ENCODE measurements at regions not wholly inside any gene's neighbourhood (a gene's known extent, or its start where the extent isn't known, plus 50 kb on each side); places are given as distances from the start of the nearest gene placed in this dataset.

DNA sequence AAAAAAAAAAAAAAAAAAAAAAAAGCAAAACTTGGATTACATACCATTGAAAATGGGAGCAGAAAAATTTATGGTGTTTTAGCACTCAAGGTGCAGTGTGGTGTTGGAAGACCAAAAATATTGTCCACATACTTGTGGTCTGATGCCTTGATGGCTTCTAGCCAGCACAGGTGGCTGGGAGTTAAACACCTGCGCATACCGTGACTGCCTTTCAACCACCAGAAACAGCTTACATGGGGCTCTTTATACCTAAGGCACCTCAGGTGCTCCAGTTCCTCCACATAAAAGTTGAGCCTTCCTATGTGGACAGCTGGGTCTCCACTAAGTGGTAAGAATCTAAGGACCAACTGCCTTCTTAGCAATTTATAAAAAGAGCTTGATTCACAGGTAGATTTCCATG lies 802.6 kb upstream of the CELF4 start:
- TF ChIP-seq POLR2A (IDR thresholded peaks at IDR 0.05): no peak
- TF ChIP-seq, protein P1, sequence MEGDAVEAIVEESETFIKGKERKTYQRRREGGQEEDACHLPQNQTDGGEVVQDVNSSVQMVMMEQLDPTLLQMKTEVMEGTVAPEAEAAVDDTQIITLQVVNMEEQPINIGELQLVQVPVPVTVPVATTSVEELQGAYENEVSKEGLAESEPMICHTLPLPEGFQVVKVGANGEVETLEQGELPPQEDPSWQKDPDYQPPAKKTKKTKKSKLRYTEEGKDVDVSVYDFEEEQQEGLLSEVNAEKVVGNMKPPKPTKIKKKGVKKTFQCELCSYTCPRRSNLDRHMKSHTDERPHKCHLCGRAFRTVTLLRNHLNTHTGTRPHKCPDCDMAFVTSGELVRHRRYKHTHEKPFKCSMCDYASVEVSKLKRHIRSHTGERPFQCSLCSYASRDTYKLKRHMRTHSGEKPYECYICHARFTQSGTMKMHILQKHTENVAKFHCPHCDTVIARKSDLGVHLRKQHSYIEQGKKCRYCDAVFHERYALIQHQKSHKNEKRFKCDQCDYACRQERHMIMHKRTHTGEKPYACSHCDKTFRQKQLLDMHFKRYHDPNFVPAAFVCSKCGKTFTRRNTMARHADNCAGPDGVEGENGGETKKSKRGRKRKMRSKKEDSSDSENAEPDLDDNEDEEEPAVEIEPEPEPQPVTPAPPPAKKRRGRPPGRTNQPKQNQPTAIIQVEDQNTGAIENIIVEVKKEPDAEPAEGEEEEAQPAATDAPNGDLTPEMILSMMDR (IDR thresholded peaks at IDR 0.05): no peak
- Histone ChIP-seq H3K36me3 (no peaks in the 10 kb centered on the region), H3K4me3 (no peak overlapping the region), H3K4me1 (no peaks in the 10 kb centered on the region), H3K27me3 (no peaks in the 10 kb centered on the region), H3K9me3 (no peaks in the 10 kb centered on the region), H3K27ac (no peak overlapping the region)
- WGBS, 4 donors: 93 to 100% (median 96%) methylated on average over 2 of the region's 2 CpGs
- intact Hi-C loops (cut with DNase I): no loop called here
- no peak for ATAC-seq
- no peak for DNase-seq

GRCh38 chr18:38367473-38367872 lies 801.9 kb upstream of the CELF4 start:
- Histone ChIP-seq H3K27ac (no peak overlapping the region), H3K4me1 (no peaks in the 10 kb centered on the region), H3K27me3 (no peaks in the 10 kb centered on the region), H3K9me3 (no peaks in the 10 kb centered on the region), H3K36me3 (no peaks in the 10 kb centered on the region), H3K4me3 (no peak overlapping the region)
- intact Hi-C loops (cut with DNase I): no loop called here
- TF ChIP-seq POLR2A (IDR thresholded peaks at IDR 0.05): no peak
- TF ChIP-seq, protein P1 (IDR thresholded peaks at IDR 0.05): no peak
- ATAC-seq (no peak), DNase-seq (no peak)
- WGBS, 4 donors: 71 to 83% (median 77%) methylated on average over 1 of the region's 1 CpG

DNA sequence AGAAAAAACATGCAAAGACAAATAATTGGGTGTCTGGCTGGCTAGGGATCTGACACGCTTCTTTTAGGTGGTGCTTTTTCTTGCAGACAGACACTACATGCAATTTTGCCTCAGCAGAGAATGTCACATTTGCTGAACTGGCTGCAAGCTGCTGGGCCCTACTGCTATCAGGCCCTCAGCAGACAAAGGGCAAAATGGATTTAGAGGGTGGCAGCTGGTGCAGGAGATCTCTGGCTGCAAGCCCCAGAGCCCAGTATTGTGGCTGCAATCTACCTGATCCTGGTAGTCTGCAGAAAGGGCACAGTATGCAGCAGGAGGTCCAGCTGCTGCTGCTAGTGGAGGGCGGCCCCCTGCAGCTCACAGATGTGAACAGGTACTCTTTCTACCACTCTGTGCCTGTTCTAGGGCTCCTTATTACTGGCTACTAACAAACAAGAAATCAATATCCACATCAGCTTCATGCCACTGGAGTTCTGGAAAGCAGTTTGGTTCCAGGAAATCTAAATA lies 796.7 kb upstream of the CELF4 start:
- H3K27ac ChIP-seq: no peak overlapping the region
- H3K4me1 ChIP-seq: no peaks in the 10 kb centered on the region
- intact Hi-C loops (cut with DNase I): no loop called here
- H3K9me3 ChIP-seq: no peaks in the 10 kb centered on the region
- DNase-seq (no peak), ATAC-seq (no peak)
- H3K4me3 ChIP-seq: no peak overlapping the region
- H3K36me3 ChIP-seq: no peaks in the 10 kb centered on the region
- TF ChIP-seq POLR2A (IDR thresholded peaks at IDR 0.05): no peak
- TF ChIP-seq, protein P1 (IDR thresholded peaks at IDR 0.05): no peak
- H3K27me3 ChIP-seq: no peaks in the 10 kb centered on the region
- 85 to 95% (median 90%) methylated on average over 1 to 2 of the region's 2 CpGs for WGBS, 4 donors

DNA sequence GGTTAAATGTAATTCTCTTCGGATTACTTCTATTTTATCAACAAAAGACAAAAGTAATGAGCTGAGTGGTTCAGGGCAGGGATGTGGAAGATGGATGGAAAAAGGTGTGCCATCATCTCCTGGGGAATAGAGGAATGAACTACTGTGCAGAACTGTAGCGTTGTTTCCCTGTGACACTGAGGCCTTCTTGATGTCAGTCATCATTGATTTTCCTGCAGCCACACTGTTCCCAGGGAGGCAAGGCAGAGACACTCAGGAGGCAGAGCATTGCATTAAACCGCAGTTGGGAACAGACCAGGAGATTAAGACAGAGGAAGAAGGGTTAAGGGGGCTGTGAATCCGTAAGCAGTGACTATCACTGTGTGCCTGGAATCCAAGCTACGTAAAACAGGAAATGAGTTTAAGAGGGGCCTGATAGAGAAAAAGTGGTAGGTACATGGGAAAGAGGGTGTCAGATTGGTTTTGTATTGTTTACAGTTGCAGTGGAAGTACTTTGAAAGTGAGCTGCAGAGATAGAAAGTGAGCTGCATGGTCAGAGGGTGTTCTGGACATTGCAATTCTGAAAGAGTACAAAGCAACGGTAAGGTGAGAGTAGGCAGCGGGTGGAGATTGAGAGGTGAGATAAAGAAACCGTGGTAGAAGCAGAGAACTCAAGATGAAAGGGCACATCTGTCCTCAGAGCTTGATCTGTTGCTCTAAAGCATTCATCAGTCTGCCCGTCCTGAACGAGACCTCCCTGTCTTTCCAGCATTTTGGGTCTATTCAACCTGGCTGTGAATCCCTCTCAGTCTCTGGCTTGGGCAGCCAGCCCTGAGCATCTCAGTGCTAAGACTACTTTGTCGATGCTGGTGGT lies 793.4 kb upstream of the CELF4 start:
- Histone ChIP-seq H3K27me3 (no peaks in the 10 kb centered on the region), H3K9me3 (no peaks in the 10 kb centered on the region), H3K4me3 (no peak overlapping the region), H3K27ac (no peak overlapping the region), H3K4me1 (no peaks in the 10 kb centered on the region), H3K36me3 (no peaks in the 10 kb centered on the region)
- TF ChIP-seq POLR2A (IDR thresholded peaks at IDR 0.05): no peak
- TF ChIP-seq, protein P1 (IDR thresholded peaks at IDR 0.05): no peak
- DNase-seq (no peak), ATAC-seq (no peak)
- intact Hi-C loops (cut with DNase I): no loop called here
- 60 to 67% (median 64%) methylated on average over 11 of the region's 11 CpGs for WGBS, 4 donors
